Activated CD4-positive, CD25-positive, alpha-beta regulatory T cell treated with anti-CD3 and anti-CD28 coated beads, Interleukin-2, amount 50 U/mL, for 72 hours (primary cell): ENCODE measurements at regions not wholly inside any gene's neighbourhood (a gene's known extent, or its start where the extent isn't known, plus 50 kb on each side); places are given as distances from the start of the nearest gene placed in this dataset.

Experiments
- DNase-seq: peaks from one replicate; pipeline ENCODE4 v3.0.0; 2021

DNA sequence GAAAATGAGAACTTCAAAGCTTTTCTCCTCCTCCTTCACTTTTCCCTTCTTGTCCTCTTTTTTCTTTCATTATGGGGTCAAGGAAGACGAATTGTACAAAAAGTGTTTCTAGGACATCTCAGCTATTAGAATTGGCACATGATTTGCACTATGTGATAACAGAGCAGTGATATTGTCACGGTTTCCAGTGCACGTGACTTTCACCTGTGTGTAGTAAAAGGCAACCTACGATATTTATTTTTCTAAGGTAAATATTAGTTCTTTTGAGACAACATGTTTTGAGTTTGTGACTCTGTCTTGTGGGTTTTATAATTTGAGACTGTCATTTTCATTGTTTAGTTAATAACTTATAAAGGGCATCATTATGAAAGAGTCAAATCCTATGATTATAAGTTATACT lies 213.1 kb downstream of the PSAT1 start:
- no peak for DNase-seq

DNA sequence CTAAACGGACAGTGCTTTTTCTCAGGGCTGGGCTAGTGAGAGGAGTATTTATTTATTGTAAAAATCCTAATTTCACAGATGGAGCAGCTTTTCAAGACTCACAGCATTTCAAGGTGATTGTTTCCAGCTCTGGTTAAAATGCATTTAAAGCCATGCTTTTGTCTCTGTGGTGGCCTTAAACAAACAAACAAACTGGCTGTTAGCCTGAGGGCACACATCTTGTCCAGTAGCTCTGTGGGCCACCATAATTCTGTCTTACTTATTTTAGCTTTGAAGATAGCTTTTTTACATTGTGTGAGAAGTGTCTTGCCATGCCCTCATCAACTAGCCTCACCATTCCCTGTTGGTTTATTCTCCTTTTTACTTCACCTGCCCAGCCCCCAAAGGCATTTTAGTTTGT lies 218.2 kb downstream of the PSAT1 start:
- no peak for DNase-seq

GRCh38 chr9:78519786-78520185 lies 222.9 kb downstream of the PSAT1 start:
- DNase-seq: no peak

GRCh38 chr9:78521680-78522079 lies 224.8 kb downstream of the PSAT1 start:
- DNase-seq: no peak

DNA sequence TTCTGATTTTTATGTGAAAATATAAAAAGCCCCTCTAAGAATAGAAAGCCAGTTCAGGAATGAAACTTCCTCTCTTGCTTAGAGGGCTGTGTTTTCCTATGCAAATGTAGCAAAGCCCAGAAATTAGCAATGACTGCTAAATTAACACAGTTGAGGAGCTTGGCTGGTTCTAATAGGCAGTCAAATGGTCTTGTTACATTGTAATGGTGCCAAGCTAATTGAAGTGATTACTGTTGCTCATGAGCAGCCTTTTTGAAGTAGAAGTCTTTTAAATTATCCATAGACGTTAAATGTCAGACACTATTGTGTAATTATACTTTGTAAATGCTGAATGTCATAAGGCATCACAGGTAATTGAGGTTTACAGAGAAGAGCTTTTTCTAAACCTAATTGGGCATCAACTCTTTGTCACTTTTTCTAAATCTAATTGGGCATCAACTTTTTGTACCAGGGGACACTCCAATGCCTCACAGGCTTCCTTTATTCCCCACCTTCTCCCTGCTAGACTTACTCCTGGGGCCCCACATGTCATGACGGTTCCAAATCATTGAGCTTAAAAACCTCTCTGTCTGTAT lies 229.1 kb downstream of the PSAT1 start:
- DNase-seq: no peak

- no peak for DNase-seq
These were observed 236.6 kb downstream of the PSAT1 start for GRCh38 chr9:78533500-78533899.

DNA sequence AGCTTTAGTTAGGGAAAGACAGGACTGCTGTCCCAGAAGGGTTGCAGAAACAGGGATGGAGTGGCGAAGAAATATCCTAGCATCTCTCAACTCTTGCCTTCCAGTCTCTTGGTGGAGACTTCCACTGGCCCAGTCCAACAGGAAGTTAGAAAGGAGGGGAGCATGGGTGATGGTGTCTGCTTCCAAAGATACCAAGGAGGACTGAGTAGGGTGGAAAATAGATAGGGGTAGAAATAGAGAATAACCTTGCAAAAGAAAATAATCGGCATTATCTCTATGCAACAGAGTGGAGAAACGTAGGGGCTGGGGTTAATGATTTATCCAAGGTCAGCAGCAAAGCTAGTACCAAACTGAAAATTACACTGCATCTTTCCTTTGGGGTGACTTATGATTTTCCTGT lies 242.3 kb downstream of the PSAT1 start:
- no peak for DNase-seq

DNA sequence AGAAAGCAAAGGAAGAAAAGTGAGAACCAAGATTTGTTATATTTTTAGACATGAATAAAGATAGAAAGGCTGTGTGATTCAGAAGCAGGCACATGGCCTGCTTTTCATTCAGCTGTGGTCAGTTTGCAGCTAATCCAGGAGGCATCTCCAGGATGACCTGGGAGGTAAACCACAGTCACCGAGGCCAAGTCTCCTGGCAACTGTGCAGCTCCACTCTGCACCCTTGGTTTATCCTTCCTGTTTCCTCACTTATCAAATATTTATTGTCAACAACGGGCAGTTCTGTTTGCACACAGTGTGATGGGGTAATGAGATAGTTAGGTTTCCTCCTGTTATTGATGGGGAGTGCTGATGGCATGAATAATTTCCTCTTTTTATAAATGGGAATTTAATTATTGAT lies 243.0 kb downstream of the PSAT1 start:
- no peak for DNase-seq

DNA sequence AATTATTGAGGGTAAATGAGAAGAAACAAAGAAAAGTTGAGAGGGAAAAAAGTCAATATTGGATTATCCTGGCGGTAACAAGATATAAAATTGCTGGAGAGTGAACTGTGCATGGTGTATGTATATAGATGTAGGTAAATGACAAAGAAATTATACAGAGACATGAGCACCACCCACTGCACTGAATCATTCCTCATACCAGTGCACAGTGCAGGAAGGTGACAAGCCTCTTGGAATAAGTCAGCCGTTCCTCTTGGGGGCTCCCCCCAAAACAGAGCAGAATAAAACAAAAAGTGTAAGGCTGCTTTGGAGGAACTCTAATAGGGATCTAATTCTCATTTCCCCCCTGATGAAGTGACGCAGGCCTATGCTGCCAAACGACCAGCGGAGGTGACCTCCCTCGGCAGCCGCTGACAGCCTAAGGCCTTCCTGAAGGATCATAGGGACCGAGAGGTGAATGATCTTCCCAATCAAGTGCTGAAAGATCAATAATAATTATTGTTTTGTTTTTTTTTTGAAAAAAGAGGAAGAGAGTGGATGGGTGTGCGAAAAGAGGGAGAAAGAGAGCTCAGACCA lies 245.0 kb downstream of the PSAT1 start:
- no peak for DNase-seq

DNA sequence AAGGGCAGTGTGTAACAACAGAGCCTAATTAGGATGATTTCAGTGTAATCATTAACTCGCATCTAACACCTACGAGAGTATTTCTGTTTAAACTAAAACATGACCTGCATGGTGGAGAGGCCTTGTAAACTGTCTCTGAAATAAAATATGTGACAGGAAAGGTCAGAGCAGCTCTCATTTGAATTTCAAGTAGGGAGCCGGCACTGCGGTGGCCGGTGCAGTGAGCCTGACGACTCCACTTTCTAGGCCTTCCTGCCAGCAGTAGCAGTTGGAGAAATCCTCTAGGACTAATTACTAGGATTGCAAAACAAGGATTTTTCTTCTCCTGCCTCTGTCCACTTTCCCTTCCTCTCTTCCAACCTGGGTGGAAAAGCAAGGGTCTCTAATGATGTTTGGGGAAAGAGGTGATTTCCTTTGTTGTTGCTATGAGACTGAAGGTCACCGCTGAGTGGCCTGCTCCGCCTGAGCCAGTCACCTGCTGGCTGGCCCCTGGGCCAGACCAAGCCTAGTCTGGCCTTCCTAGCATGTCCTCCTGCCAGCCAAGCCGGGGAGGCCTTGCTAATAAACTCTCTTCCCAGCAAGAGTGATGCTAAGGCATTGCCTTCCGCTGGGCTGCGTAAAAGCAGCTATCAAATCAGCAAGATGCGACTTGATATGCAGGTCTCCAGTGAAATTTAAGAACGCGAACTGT lies 245.7 kb downstream of the PSAT1 start:
- no peak for DNase-seq

DNA sequence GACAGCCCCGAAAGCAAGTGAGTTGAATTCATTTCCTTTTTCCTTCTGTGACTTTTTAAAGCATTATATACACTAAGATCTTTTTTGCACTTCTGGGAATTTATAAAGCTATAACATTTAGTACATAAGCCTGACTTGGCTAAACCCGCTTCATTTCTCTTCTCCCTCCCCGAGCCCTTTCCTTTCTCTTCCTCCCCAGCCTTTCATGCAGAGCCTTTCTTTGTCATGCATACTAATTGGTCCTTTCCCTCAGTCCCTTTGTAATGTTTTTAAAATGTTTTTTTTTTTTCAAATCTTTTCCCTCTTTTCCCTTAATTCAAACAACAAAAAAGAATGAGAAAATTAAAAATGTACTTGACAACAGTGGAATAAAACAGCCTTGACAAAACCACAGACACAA lies 246.4 kb downstream of the PSAT1 start:
- DNase-seq: no peak

DNA sequence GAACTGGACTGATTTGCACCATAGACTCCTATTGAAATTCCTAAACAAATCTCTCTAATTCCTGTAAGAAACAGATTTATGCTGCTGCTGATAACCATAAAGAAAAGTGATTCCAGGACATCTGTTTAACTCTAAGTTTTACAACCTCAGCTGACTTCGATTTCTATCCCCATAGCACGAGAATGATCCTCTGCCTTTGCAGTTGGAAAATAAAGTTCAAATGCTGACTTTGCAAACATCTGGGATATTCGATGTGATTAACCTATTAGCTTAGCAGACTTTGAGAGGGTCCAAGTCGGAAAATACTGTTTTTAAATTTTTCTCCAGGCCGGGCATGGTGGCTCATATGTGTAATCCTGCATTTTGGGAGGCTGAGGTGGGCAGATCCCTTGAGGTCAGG lies 247.3 kb downstream of the PSAT1 start:
- DNase-seq: no peak

GRCh38 chr9:78547831-78548230 lies 250.9 kb downstream of the PSAT1 start:
- no peak for DNase-seq

GRCh38 chr9:78548670-78549069 lies 251.7 kb downstream of the PSAT1 start:
- DNase-seq: no peak

- no peak for DNase-seq
These were observed 252.8 kb downstream of the PSAT1 start for GRCh38 chr9:78549711-78550110.

- no peak for DNase-seq
These were observed 255.9 kb downstream of the PSAT1 start for GRCh38 chr9:78552802-78553201.

DNA sequence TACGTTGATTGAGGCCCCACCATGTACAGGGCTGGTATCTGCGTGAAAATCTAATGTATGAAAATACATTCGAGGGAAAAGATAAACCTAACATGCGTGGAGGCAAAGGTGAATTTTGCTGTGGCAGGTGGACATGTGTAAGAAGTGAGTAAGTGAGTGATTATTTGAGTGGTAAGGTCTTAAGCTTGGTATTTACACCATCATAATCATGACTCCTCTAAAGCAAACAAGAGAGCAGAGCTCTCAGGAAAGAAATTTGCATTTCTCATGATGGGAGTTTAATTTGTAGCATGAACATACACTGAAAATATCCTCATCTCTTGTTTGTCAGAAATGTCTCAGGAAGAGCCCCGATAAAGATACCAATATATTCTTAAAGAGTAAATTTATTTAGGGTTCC lies 260.6 kb downstream of the PSAT1 start:
- DNase-seq: no peak

DNA sequence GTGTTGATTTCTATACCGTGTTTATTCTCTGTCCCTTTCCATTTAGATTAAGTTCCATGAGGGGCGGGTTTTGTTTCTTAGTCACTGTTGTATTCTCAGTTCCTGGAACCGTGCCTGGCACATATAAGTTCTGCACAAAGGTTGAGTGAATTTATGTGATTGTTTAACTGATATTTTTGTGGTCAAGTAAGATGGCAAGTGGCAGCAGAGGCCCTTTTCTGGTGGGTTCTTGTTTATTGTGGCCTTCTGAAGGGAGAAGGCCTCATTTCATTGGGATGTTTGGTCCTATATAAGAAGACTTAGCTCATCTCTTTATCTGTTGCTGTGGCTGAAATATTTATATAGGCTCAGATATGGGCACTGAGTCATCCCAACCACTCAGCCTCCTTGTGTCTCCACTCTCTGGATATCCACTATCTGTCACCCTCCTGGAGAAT lies 262.5 kb downstream of the PSAT1 start:
- DNase-seq: no peak

DNA sequence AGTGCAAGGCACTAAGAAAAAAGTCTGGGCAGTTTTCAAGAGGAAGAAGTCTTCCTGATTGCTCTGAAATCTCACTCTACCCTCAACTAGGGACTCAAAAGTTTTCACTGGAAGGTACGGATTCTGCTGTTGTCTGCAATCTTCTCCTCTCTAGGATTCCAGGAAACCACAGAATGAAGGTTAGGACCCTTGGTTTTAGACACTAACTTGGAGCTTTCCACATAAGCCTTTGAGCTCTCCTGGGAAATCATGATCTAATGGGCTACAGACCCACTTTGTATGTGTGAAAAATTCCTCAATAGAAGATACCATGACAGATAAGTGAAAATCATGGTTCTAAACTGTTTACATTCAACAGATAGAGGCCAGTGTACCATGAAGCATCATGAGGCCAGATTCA lies 265.1 kb downstream of the PSAT1 start:
- DNase-seq: no peak

DNA sequence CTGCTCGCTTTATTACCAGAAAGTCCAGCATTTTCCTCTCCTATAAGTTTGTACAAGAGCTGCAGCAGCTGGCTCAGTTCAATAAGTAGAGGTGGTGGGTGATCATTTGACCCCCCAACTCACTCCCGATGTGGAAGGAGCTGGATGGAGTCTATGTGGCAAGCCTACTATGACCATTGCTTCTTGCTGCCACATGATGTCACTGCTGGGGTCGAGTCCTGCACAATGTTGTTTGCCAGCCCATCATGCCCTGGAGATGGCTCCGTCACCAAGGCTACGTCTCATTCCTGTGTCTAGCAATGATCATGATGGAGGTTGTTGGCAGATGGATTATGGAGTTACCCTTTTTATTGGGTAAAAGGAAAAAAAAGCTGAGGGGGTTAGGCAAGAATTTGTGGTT lies 266.3 kb downstream of the PSAT1 start:
- no peak for DNase-seq

GRCh38 chr9:78565481-78565880 lies 268.6 kb downstream of the PSAT1 start:
- no peak for DNase-seq

GRCh38 chr9:78566521-78566920 lies 269.6 kb downstream of the PSAT1 start:
- DNase-seq: no peak

DNA sequence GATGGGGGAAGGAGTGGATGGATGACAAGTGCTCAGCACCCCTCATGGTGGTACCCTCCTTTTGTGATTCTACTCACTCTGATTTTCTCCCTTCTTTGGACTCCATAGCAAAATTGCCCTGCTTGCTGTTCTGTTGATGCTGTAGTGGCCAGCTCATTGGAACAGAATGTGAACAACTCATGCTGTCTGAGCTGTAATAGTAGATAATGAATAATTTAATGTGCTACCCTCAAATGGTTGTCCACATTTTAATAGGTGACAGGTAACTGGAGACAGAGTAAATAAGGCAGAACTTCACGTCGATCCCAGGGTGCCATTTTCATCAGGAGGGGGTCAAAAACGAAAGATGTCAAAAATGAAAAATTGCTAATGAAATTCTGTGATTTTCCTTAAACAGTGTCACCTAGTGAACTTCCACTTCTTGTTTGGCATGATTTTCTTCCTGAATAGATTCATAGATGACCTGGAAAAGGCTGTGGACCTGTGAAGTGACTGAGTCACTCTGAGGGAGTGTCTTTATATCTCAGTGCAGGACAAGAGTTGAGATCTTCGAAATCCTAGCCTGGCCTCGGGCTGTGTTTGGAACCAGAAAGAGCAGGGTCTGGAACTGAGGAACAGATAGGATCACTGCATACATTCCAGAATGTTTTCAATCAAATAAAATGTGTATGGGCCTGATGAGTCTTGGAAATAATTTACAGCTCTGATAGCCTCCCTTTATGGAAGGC lies 270.2 kb downstream of the PSAT1 start:
- no peak for DNase-seq

GRCh38 chr9:78567693-78568092 lies 270.8 kb downstream of the PSAT1 start:
- DNase-seq: no peak
